DOHH2 (cell line): ENCODE measurements at regions not wholly inside any gene's neighbourhood (a gene's known extent, or its start where the extent isn't known, plus 50 kb on each side); places are given as distances from the start of the nearest gene placed in this dataset.

Source experiments
- H3F3A ChIP-seq: fragments of 200-600 bp; sonication (generic), shearing (Covaris generic); 2 replicates; pipeline ENCODE4 v1.6.0; 2016; ENCODE audit warnings: antibody characterized with exemption, mild to moderate bottlenecking; ENCODE audit not compliant: control insufficient read depth, insufficient read depth
- H3K27ac ChIP-seq: fragments of 200-600 bp; sonication (generic); 2 replicates; pipeline ENCODE4 v1.5.1; 2014; ENCODE audit warnings: low read depth, mild to moderate bottlenecking, low read length, moderate library complexity
- H3K27me3 ChIP-seq: fragments of 200-600 bp; sonication (generic); 2 replicates; pipeline ENCODE4 v1.6.1; 2014; ENCODE audit warnings: mild to moderate bottlenecking, low read length, mixed read lengths; ENCODE audit not compliant: control insufficient read depth
- H3K36me3 ChIP-seq: fragments of 200-600 bp; sonication (generic); 2 replicates; pipeline ENCODE4 v1.6.1; 2014; ENCODE audit warnings: mild to moderate bottlenecking, low read length, moderate library complexity, mixed read lengths; ENCODE audit not compliant: control insufficient read depth
- H3K4me1 ChIP-seq: fragments of 200-600 bp; sonication (generic); 2 replicates; pipeline ENCODE4 v1.6.1; 2014; ENCODE audit warnings: mild to moderate bottlenecking, low read length, mixed read lengths; ENCODE audit not compliant: control insufficient read depth
- H3K4me2 ChIP-seq: fragments of 200-600 bp; sonication (generic); 2 replicates; pipeline ENCODE4 v1.6.0; 2014; ENCODE audit warnings: mild to moderate bottlenecking, low read length, moderate library complexity
- H3K4me3 ChIP-seq: fragments of 200-600 bp; sonication (generic); 2 replicates; pipeline ENCODE4 v1.5.1; 2014; ENCODE audit warnings: mild to moderate bottlenecking, low read length, mixed read lengths
- H3K79me2 ChIP-seq: fragments of 200-600 bp; sonication (generic); 2 replicates; pipeline ENCODE4 v1.6.1; 2014; ENCODE audit warnings: mild to moderate bottlenecking, low read length, mixed read lengths; ENCODE audit not compliant: control insufficient read depth
- H3K9me2 ChIP-seq: fragments of 200-600 bp; sonication (generic); replicated peaks from 2 replicates; pipeline ENCODE4 v1.6.1; 2014; ENCODE audit warnings: mild to moderate bottlenecking, low read length, mixed read lengths; ENCODE audit not compliant: control insufficient read depth
- H3K9me3 ChIP-seq: fragments of 200-600 bp; sonication (generic); 2 replicates; pipeline ENCODE4 v1.6.1; 2014; ENCODE audit warnings: antibody characterized with exemption, low read length, mixed read lengths; ENCODE audit not compliant: control insufficient read depth, insufficient read depth
- H4K20me1 ChIP-seq: fragments of 200-600 bp; sonication (generic); 2 replicates; pipeline ENCODE4 v1.6.0; 2014; ENCODE audit warnings: low read depth, mild to moderate bottlenecking, antibody characterized with exemption, low read length, moderate library complexity; ENCODE audit not compliant: control insufficient read depth, insufficient read depth
- CTCF ChIP-seq: fragments of 200-600 bp; sonication (generic); IDR thresholded peaks from one replicate; pipeline ENCODE4 v1.5.1; 2014; ENCODE audit warnings: antibody characterized with exemption, mild to moderate bottlenecking, low read depth, low read length; ENCODE audit not compliant: poor library complexity, severe bottlenecking
- EZH2phosphoT487 ChIP-seq: fragments of 200-600 bp; sonication (generic); IDR thresholded peaks from 2 replicates; pipeline ENCODE4 v1.6.1; 2017; ENCODE audit warnings: borderline replicate concordance, mild to moderate bottlenecking, antibody characterized with exemption, low read length, moderate library complexity, mixed read lengths

DNA sequence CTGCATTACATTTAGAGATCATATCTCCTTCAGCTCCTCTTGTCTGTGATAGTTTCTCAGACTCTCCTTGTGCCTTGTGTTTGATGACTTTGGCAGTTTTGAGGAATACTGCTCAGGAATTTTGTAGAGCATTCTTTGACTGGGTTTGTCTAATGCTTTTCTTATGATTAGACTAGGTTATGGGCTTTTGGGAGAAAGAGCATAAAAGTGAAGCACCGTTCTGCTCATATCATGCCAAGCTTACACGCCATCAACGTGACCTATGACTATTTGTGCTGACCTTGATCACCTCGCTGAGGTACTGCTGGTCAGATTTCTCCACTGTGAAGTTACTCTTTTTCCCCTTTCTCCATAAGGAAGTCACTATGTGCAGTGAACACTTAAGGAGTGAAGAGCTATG lies 256.0 kb downstream of the LY86 start:
- Histone ChIP-seq H3K4me2 (no peak overlapping the region), H3K4me3 (no peak overlapping the region), H3K27me3 (peaks cover 8% of the 10 kb centered on the region), H3K36me3 (no peaks in the 10 kb centered on the region), H3K79me2 (no peaks in the 10 kb centered on the region), H4K20me1 (no peaks in the 10 kb centered on the region), H3K9me3 (no peaks in the 10 kb centered on the region), H3K9me2 (no peaks in the 10 kb centered on the region), H3K27ac (no peak overlapping the region), H3K4me1 (no peaks in the 10 kb centered on the region), H3F3A (no peaks in the 10 kb centered on the region)
- TF ChIP-seq EZH2phosphoT487 (no peak), CTCF (no peak)

DNA sequence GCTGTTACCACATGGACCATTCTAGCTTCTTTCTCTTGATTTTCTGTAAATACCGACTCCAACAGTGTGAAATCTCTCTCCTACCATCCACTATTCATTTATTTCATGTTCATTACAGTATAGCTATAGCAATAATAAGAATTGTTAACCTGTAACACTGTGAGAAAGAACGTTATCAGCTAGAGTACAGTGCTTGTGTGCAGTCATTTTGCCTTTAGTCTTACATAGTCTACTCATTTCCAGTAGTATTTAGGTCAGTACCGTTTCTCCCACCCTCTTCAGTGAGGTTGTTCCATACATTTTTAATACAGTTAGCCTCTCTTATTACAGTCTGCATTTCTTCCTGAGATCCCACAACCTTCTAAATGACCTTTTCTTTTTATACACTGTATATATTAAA lies 257.1 kb downstream of the LY86 start:
- peaks cover 5% of the 10 kb centered on the region for H3K27me3 ChIP-seq
- H4K20me1 ChIP-seq, result no peaks in the 10 kb centered on the region
- H3K9me3 ChIP-seq, result no peaks in the 10 kb centered on the region
- H3K4me3 ChIP-seq, result no peak overlapping the region
- no peaks in the 10 kb centered on the region for H3K4me1 ChIP-seq
- no peaks in the 10 kb centered on the region for H3K9me2 ChIP-seq
- TF ChIP-seq CTCF (no peak), EZH2phosphoT487 (no peak)
- H3F3A ChIP-seq, result no peaks in the 10 kb centered on the region
- H3K36me3 ChIP-seq, result no peaks in the 10 kb centered on the region
- no peak overlapping the region for H3K4me2 ChIP-seq
- no peak overlapping the region for H3K27ac ChIP-seq
- no peaks in the 10 kb centered on the region for H3K79me2 ChIP-seq

DNA sequence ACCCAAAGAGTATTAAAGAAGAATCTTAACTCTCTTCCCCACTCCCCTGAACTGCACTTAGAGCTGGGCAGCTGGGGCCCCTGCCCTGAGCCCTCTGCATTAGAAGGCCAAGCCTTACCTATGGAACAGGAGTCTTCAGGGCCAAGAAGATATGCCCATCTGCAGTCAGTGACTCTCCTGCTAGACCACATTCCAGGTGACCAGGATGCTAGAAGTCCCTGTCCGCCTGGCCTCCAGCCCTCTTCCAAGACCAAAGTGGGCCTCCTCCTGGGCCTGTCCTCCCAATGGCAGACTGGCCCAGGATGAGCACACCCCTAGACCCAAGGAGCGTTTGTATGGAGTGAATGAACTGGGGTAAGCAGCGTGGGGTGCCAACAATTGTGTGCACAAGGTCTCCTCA lies 259.1 kb downstream of the LY86 start:
- H3K27ac ChIP-seq, result no peak overlapping the region
- H3K9me3 ChIP-seq, result no peaks in the 10 kb centered on the region
- H3K4me3 ChIP-seq, result no peak overlapping the region
- H3F3A ChIP-seq, result no peaks in the 10 kb centered on the region
- no peaks in the 10 kb centered on the region for H3K36me3 ChIP-seq
- no peaks in the 10 kb centered on the region for H3K9me2 ChIP-seq
- TF ChIP-seq EZH2phosphoT487, result no peak
- TF ChIP-seq CTCF, result no peak
- no peak overlapping the region for H3K4me2 ChIP-seq
- H4K20me1 ChIP-seq, result no peaks in the 10 kb centered on the region
- H3K27me3 ChIP-seq, result no peaks in the 10 kb centered on the region; the same call in 1 of the 2 replicates
- no peaks in the 10 kb centered on the region for H3K79me2 ChIP-seq
- no peaks in the 10 kb centered on the region for H3K4me1 ChIP-seq
